ENCODE measurements at regions not wholly inside any gene's neighbourhood (a gene's known extent, or its start where the extent isn't known, plus 50 kb on each side); places are given as distances from the start of the nearest gene placed in this dataset.
"Not testable (repeated sequence)": the region's sequence is repeated elsewhere in the genome, so short reads cannot be mapped to it uniquely, and the experiment has no call there.

- DNase-seq: no peak
These were observed 316.9 kb upstream of the LRRTM4 start for GRCh38 chr2:77839102-77839501.

DNA sequence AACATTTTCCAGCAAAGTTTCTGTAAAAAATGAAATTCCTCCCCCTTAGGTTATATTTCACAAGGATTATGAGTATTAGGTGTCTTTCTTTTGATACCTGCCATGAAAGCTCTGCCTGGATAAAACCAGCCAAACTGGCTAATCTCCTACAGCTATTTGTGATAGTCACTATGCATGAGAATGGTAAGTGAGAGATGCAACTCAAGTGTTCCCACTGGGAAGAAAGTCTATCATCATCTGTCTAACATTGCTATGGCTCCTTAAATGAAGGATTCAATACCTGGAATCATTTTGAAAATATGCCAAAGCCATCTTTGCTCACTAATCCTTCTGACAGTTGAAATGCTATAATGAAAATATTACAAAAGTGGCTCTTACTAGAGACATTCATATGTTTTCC, 339.9 kb upstream of the LRRTM4 start:
- no peak for DNase-seq

DNA sequence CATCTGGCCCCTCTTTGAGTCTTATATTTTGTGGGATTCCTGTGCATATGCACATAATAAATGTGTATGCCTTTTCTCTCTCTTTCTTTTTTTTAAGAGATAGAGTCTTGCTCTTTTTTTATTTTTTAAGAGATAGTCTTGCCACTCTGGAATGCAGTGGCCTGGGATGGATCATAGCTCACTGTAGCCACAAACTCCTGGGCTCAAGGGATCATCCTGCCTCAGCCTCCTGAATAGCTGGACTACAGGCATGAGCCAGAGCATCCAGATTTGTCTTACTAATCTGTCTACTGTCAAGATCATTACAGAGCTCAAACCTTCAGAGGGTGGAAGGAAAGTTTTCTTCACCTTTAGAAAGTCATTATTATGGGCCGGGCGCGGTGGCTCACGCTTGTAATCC, 342.2 kb upstream of the LRRTM4 start:
- no peak for DNase-seq

- DNase-seq: no peak
These were observed 344.5 kb upstream of the LRRTM4 start for GRCh38 chr2:77866661-77867060.

- DNase-seq: no peak
These were observed 345.0 kb upstream of the LRRTM4 start for GRCh38 chr2:77867146-77867545.

- no peak for DNase-seq
These were observed 351.3 kb upstream of the LRRTM4 start for GRCh38 chr2:77873506-77873905.

DNA sequence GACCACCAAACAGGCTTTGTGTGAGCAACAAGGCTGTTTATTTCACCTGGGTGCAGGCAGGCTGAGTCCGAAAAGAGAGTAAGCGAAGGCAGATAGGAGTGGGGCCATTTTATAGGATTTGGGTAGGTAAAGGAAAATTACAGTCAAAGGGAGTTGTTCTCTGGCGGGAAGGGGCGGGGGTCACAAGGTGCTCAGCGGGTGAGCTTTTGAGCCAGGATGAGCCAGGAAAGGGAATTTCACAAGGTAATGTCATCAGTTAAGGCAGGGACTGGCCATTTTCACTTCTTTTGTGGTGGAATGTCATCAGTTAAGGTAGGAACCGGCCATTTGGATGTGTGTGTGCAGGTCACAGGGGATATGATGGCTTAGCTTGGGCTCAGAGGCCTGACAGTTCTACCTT, 378.0 kb upstream of the LRRTM4 start:
- DNase-seq: not testable (repeated sequence)

DNA sequence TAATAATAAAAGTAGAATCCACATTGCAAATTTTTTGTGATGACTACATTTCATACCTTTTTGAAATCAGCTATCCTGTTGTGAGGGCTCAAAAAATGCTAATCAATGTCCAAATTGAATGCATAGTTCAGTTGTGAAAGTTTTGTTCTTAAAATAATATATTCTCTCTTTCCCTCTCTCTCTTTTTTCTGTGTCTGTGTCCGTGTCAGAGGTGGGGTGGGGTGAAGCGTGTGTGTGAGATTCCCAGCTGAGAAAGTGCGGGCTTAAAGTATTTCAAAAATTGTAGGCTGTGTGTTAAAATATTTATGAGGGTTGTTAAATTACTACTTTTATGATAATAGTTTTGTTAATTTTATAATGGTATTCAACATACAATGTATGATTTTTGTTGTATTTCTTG, 388.0 kb upstream of the LRRTM4 start:
- no peak for DNase-seq

- DNase-seq: no peak
These were observed 398.7 kb upstream of the LRRTM4 start for GRCh38 chr2:77920838-77921366.

DNA sequence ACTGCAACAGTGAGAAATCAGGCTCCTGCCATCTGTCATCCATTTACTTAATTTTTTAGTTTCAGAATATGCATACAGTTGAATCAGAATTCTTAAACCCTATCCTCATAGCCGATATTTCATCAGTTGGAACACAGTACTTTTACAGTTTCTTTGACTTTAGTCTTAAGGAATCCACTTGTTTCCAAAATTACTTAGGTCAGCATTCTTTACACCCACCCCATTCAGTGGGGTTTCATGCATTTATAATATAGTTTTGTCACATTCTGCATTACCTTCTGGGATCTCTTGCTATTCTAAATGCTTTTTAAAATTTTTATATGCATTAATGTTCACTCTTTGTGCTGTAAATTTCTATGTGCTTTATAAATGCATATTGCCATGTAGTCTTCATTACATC, 400.4 kb upstream of the LRRTM4 start:
- DNase-seq: no peak

- DNase-seq: no peak
These were observed 415.2 kb upstream of the LRRTM4 start for GRCh38 chr2:77937366-77937765.

GRCh38 chr2:77938462-77938861, 416.3 kb upstream of the LRRTM4 start:
- DNase-seq: no peak

DNA sequence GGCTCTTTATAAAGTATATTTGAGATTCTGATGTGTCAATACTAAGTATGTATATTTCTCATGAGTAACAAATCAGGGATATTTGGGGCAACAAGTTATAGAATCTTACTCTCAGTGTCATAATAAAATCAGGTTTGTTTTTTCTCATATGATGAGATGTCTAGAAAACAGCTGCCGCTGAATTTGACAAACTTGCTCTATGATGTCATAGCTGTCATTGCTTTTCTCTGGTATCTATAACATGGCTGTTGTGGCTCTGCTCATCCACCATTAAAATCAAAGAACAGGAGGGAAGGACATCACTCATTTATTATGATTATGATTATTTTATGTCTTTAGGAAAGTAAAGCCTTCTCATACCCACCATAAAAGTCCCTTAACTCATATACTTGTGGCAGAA, 417.2 kb upstream of the LRRTM4 start:
- no peak for DNase-seq

DNA sequence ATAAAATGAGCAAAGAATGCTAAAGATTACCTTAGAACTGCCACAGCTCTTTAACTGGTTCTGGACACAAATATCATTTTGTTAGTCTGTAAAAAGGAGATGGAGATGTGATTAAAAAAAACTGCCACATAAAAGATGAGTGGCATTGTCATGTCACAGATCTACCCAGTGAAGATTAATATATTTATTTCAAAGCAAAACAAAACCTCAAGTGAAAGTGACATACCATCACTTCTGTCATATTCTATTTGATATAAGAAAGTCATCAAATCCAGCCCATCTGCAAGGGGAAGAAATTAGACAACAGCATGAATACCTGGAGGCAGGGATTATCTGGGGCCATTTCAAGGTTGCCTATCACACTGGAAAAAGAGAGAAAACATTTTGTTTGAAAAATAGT, 417.6 kb upstream of the LRRTM4 start:
- DNase-seq: no peak

GRCh38 chr2:77954931-77955330, 432.8 kb upstream of the LRRTM4 start:
- DNase-seq: no peak

DNA sequence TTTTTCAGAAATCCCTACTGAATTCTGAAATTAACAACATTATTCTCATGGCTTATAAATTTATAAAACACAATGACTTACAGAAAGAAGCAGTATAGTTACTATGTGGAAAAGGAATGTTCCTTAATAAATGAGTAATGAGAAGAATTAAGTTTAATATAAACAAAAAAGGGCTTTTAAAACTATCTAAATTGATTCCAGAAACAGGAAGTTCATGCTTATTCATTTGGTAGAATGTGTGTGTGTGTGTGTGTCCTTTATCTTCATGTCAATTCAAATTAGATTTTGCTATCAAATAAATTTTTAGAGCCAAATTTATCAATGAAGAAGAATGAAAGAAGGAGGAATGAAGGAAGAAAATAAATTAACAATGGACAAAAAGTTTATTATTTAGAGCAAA, 440.8 kb upstream of the LRRTM4 start:
- DNase-seq: no peak

- DNase-seq: no peak
These were observed 455.4 kb upstream of the LRRTM4 start for GRCh38 chr2:77977471-77978063.

DNA sequence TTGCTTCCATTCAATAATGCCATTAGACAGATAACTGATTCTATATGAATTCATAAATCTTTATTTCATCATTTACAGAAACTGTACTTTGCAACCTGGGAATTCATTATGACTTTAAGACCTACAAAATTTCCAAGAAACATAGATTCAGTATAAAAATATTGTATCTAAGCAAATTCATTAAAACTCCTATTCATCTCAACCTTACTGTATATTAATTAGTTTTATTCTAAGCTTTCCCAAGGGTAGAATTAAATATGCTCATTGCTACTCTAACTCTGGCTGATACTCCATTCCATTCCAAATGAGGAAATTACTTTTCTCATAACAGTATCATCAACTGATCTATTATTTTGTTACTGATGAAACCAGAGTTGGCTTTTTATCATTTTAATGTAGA, 473.0 kb upstream of the LRRTM4 start:
- no peak for DNase-seq

- DNase-seq: no peak
These were observed 477.2 kb upstream of the LRRTM4 start for GRCh38 chr2:77999376-77999775.

GRCh38 chr2:78009289-78009688, 487.1 kb upstream of the LRRTM4 start:
- DNase-seq: no peak

GRCh38 chr2:78011251-78011650, 489.1 kb upstream of the LRRTM4 start:
- no peak for DNase-seq

- DNase-seq: no peak
These were observed 498.3 kb upstream of the LRRTM4 start for GRCh38 chr2:78020491-78020890.

DNA sequence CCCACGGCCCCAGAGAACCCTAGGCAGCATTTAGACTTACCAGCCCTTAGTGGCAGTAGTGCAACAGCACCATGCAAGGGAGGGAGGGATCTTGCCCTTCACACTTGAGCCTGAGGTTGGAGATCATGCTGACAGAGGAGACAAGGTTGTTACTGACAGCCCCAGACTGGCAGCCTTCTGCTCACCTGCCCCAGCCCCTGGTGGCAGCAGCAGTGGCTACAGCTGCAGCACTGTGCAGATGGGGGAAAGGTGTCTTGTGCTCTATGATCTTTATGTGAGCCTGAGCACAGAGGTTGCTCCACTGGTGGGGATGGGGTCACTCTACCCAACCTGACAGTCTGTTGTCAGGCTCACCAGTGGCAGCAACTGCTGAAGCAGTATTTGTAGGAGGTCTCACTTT, 501.2 kb upstream of the LRRTM4 start:
- no peak for DNase-seq

DNA sequence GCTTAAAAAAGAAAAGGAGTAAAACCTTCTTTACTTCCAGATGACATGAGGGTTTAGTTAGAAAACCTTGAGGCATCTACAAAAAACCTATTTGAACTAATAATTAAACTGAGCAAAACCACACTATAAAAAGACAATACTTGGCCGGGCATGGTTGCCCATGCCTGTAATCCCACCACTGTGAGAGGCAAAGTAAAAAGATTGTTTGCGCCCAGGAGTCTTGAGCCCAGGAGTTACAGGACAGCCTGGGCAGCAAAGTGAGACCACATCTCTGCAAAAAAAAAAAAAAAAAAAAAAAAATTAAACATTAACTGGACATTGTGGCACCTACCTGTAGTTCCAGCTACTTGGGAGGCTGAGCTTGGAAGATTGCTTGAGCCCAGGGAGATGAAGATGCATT, 502.8 kb upstream of the LRRTM4 start:
- DNase-seq: no peak

DNA sequence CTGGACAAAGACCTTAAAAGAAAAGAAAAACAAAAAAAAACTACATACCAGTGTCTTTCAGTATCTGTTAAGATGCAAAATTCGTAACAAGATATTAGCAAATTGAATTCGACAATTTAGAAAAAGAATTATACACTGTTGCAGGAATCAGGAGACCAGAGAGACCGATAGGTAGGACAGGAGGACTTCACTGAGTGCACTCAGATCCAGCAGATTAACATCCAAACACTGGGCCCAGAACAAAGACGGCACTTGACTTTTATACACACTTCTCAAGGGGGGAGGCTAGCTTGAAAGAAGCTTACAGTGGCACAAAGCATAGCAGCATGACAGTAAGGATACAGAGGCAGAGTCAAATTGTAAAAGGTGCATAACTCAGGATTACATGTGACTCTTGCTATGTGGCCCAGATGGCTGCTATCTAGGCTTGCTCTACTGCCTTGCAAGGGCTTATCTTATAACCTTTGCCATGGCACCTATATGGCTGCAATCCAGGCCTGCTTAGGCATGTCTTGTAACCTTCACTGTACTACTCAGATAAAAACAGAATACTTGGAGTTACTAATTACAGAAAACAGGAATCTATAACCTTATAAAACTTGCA, 507.3 kb upstream of the LRRTM4 start:
- no peak for DNase-seq

Measured in DMS153 (cell line).